ENCODE measurements at regions not wholly inside any gene's neighbourhood (a gene's known extent, or its start where the extent isn't known, plus 50 kb on each side); places are given as distances from the start of the nearest gene placed in this dataset.

DNA sequence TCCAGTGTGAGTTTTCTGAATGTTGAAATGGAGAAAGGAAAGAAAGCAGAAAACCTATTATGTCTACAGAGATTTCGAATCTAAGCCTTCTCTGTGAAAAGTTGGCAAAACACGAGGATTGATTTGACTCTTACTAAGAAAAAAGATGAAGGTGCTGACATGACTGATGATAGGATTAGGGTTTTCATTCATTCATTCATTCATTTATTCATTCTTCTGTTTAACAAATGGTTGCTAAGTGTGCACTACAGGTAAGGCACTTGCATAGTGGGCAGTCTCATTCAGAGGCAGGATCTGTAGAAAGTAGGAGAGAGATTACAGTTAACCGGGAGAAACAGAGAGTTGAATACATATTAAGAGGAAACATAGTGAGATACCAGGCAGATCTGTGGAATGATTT lies 137.1 kb downstream of the ZNF365 start:
- TF ChIP-seq, protein P1, sequence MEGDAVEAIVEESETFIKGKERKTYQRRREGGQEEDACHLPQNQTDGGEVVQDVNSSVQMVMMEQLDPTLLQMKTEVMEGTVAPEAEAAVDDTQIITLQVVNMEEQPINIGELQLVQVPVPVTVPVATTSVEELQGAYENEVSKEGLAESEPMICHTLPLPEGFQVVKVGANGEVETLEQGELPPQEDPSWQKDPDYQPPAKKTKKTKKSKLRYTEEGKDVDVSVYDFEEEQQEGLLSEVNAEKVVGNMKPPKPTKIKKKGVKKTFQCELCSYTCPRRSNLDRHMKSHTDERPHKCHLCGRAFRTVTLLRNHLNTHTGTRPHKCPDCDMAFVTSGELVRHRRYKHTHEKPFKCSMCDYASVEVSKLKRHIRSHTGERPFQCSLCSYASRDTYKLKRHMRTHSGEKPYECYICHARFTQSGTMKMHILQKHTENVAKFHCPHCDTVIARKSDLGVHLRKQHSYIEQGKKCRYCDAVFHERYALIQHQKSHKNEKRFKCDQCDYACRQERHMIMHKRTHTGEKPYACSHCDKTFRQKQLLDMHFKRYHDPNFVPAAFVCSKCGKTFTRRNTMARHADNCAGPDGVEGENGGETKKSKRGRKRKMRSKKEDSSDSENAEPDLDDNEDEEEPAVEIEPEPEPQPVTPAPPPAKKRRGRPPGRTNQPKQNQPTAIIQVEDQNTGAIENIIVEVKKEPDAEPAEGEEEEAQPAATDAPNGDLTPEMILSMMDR (optimal IDR thresholded peaks at IDR 0.05 in 1 of 3, IDR thresholded peaks at IDR 0.05 in 1 of 3, conservative IDR thresholded peaks at IDR 0.05 in 1 of 3; ENCODE audit: extremely low read depth in 1 of 3, insufficient read depth in 2 of 3, low read length in 3 of 3), result no peak
- TF ChIP-seq EZH2 (IDR thresholded peaks at IDR 0.05; ENCODE audit: low read length), result no peak
